Uterus (tissue), 2 donors: ENCODE measurements at regions not wholly inside any gene's neighbourhood (a gene's known extent, or its start where the extent isn't known, plus 50 kb on each side); places are given as distances from the start of the nearest gene placed in this dataset.

Source experiments
- CTCF ChIP-seq, 4 experiments: fragments of 200-600 bp in 2 of 4; fragments of 450-650 bp in 2 of 4; sonication (generic) in 2 of 4; IDR thresholded peaks; one replicate each; pipeline ENCODE4 v1.5.1; 2016 to 2019; ENCODE audit warnings: antibody characterized with exemption in 4 of 4, mild to moderate bottlenecking in 2 of 4, moderate library complexity in 1 of 4
- POLR2A ChIP-seq, 2 donors: fragments of 450-650 bp; IDR thresholded peaks; one replicate each; pipeline ENCODE4 v1.6.1; 2016; ENCODE audit warnings: antibody characterized with exemption in 2 of 2, mild to moderate bottlenecking in 1 of 2, moderate library complexity in 1 of 2

GRCh38 chr4:85086721-85087120 lies 120.2 kb upstream of the WDFY3 start:
- TF ChIP-seq CTCF (IDR thresholded peaks at IDR 0.05): no peak
- TF ChIP-seq POLR2A (IDR thresholded peaks at IDR 0.05): no peak
